ENCODE measurements at regions not wholly inside any gene's neighbourhood (a gene's known extent, or its start where the extent isn't known, plus 50 kb on each side); places are given as distances from the start of the nearest gene placed in this dataset.
A peak's percentile ranks its signal among the peaks of the same experiment; 100 is the strongest.

- DNase-seq, result no peak
- Histone ChIP-seq H3K4me3 (no peak overlapping the region), H3K27me3 (no peaks in the 10 kb centered on the region), H3K36me3 (no peaks in the 10 kb centered on the region), H3K9me3 (no peaks in the 10 kb centered on the region), H3K4me1 (ENCODE audit: insufficient read depth) (peaks cover 2% of the 10 kb centered on the region), H3K27ac (no peak overlapping the region)
- no peak for TF ChIP-seq POLR2A (IDR thresholded peaks at IDR 0.05)
- TF ChIP-seq EP300 (IDR thresholded peaks at IDR 0.05), result no peak
- no peak for TF ChIP-seq CTCF (IDR thresholded peaks at IDR 0.05)
- intact Hi-C loops (cut with DNase I), result no loop called here
- 9 to 24% (median 16%) methylated on average over 1 of the region's 1 CpG for WGBS, 3 donors
Measured at GRCh38 chr1:55626326-55626725, 411.2 kb upstream of the USP24 start.

- no peaks in the 10 kb centered on the region for H3K36me3 ChIP-seq
- TF ChIP-seq POLR2A (IDR thresholded peaks at IDR 0.05), result no peak
- TF ChIP-seq EP300 (IDR thresholded peaks at IDR 0.05), result no peak
- no peak for TF ChIP-seq CTCF (IDR thresholded peaks at IDR 0.05)
- no peak overlapping the region for H3K27ac ChIP-seq
- 63 to 88% (median 84%) methylated on average over 3 of the region's 3 CpGs for WGBS, 3 donors
- DNase-seq, result no peak
- intact Hi-C loops (cut with DNase I), result no loop called here
- H3K4me1 ChIP-seq (ENCODE audit: insufficient read depth), result peaks cover 2% of the 10 kb centered on the region
- H3K27me3 ChIP-seq, result no peaks in the 10 kb centered on the region
- no peaks in the 10 kb centered on the region for H3K9me3 ChIP-seq
- no peak overlapping the region for H3K4me3 ChIP-seq
Measured at GRCh38 chr1:55624766-55625165, 409.6 kb upstream of the USP24 start.

- intact Hi-C loops (cut with DNase I), result loop anchor here in 1 of 4 donors (1.0 kb wide), 1 partner anchor 16 kb away; no protein-coding TSS in a partner anchor
- TF ChIP-seq EP300 (IDR thresholded peaks at IDR 0.05), result no peak
- TF ChIP-seq CTCF (IDR thresholded peaks at IDR 0.05), result no peak
- no peak for TF ChIP-seq POLR2A (IDR thresholded peaks at IDR 0.05)
- no peaks in the 10 kb centered on the region for H3K9me3 ChIP-seq
- no peak overlapping the region for H3K4me3 ChIP-seq
- H3K4me1 ChIP-seq (ENCODE audit: insufficient read depth), result peaks cover 2% of the 10 kb centered on the region
- no peak overlapping the region for H3K27ac ChIP-seq
- H3K27me3 ChIP-seq, result no peaks in the 10 kb centered on the region
- DNase-seq, result peak; percentile 44 to 79 (median 63)
- 23 to 26% (median 24%) methylated on average over 4 of the region's 4 CpGs for WGBS, 3 donors
- H3K36me3 ChIP-seq, result no peaks in the 10 kb centered on the region
Measured at GRCh38 chr1:55623311-55623710, 408.1 kb upstream of the USP24 start.

GRCh38 chr1:55622074-55622473 is 406.9 kb upstream of the USP24 start:
- WGBS, 3 donors, result 73 to 90% (median 85%) methylated on average over 1 of the region's 1 CpG
- TF ChIP-seq EP300 (IDR thresholded peaks at IDR 0.05) (no peak), POLR2A (IDR thresholded peaks at IDR 0.05) (no peak), CTCF (IDR thresholded peaks at IDR 0.05) (no peak)
- no peak for DNase-seq
- Histone ChIP-seq H3K9me3 (no peaks in the 10 kb centered on the region), H3K27me3 (no peaks in the 10 kb centered on the region), H3K4me3 (no peak overlapping the region), H3K27ac (no peak overlapping the region), H3K4me1 (ENCODE audit: insufficient read depth) (peaks cover 2% of the 10 kb centered on the region), H3K36me3 (no peaks in the 10 kb centered on the region)
- intact Hi-C loops (cut with DNase I), result no loop called here

Measured in ovary (tissue), 7 donors.